ENCODE measurements at regions not wholly inside any gene's neighbourhood (a gene's known extent, or its start where the extent isn't known, plus 50 kb on each side); places are given as distances from the start of the nearest gene placed in this dataset.
"Not testable (repeated sequence)": the region's sequence is repeated elsewhere in the genome, so short reads cannot be mapped to it uniquely, and the experiment has no call there.

DNA sequence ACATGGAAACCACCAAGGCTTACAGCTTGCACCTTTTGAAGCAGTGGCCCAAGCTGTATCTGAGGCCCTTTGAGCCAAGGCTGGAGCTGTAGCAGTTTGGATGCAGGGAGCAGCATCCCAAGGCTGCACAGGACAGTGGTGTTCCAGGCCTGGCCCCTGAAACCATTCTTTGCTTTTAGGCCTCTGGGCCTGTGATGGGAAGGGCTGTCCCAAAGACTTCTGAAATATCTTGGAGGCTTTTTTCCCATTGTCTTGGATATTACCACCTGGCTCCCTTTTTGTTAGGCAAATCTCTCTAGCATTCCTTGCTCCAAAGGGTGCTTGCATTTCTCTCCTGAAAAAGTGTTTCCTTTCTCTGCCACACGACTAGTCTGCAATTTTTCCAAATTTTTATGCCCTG lies 302.8 kb upstream of the MDFIC2 start:
- DNase-seq (ENCODE audit: low spot score) (no peak), ATAC-seq (ENCODE audit: low FRiP score) (no peak)
- TF ChIP-seq, protein P1, sequence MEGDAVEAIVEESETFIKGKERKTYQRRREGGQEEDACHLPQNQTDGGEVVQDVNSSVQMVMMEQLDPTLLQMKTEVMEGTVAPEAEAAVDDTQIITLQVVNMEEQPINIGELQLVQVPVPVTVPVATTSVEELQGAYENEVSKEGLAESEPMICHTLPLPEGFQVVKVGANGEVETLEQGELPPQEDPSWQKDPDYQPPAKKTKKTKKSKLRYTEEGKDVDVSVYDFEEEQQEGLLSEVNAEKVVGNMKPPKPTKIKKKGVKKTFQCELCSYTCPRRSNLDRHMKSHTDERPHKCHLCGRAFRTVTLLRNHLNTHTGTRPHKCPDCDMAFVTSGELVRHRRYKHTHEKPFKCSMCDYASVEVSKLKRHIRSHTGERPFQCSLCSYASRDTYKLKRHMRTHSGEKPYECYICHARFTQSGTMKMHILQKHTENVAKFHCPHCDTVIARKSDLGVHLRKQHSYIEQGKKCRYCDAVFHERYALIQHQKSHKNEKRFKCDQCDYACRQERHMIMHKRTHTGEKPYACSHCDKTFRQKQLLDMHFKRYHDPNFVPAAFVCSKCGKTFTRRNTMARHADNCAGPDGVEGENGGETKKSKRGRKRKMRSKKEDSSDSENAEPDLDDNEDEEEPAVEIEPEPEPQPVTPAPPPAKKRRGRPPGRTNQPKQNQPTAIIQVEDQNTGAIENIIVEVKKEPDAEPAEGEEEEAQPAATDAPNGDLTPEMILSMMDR (IDR thresholded peaks at IDR 0.05): no peak

DNA sequence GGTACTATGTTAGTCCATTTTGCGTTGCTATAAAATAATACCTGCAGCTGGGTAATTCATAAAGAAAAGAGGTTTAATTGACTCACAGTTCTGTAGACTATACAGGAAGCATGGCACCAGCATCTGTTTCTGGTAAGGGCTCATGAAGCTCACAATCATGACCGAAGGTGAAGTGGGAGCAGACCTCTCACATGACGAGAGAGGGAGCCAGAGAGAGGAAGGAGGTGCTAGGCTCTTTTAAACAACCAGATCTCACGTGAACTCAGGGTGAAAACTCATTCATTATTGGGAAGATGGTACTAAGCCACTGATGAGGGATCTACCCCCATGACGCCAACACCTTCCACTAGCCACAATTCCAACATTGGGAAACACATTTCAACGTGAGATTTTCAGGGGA lies 301.7 kb upstream of the MDFIC2 start:
- ATAC-seq (ENCODE audit: low FRiP score) (no peak), DNase-seq (ENCODE audit: low spot score) (no peak)
- TF ChIP-seq, protein P1 (IDR thresholded peaks at IDR 0.05): no peak

DNA sequence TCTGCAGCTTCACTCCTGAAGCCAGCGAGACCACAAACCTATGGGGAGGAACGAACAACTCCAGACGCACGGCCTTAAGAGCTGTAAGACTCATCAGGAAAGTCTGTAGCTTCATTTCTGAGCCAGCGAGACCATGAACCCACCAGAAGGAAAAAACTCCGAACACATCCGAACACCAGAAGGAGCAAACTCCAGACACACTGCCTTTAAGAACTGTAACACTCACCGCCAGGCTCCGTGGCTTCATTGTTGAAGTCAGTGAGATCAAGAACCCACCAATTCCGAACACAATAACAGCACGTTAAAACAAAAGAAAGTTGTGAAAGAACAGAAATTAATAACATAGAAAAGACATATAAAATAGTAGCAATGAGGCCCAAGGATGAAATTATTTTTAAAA lies 300.5 kb upstream of the MDFIC2 start:
- ATAC-seq (ENCODE audit: low FRiP score) (no peak), DNase-seq (ENCODE audit: low spot score) (no peak)
- TF ChIP-seq, protein P1 (IDR thresholded peaks at IDR 0.05): no peak

DNA sequence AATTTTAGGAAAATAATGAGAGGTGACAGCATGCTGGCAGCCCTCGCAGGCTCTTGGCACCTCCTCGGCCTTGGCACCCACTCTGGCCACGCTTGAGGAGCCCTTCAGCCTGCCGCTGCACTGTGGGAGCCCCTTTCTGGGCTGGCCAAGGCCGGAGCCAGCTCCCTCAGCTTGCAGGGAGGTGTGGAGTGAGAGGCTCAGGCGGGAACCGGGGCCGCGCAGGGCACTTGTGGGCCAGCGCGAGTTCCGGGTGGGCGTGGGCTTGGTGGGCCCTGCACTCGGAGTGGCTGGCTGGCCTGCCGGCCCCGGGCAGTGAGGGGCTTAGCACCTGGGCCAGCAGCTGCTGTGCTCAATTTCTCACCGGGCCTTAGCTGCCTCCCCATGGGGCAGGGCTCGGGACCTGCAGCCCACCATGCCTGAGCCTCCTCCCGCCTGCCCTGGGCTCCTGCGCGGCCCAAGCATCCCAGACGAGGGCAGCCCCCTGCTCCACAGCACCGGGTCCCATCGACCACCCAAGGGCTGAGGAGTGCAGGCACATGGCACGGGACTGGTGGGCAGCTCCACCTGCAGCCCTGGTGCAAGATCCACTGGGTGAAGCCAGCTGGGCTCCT lies 299.3 kb upstream of the MDFIC2 start:
- ATAC-seq (ENCODE audit: low FRiP score); DNase-seq (ENCODE audit: low spot score): not testable (repeated sequence)

DNA sequence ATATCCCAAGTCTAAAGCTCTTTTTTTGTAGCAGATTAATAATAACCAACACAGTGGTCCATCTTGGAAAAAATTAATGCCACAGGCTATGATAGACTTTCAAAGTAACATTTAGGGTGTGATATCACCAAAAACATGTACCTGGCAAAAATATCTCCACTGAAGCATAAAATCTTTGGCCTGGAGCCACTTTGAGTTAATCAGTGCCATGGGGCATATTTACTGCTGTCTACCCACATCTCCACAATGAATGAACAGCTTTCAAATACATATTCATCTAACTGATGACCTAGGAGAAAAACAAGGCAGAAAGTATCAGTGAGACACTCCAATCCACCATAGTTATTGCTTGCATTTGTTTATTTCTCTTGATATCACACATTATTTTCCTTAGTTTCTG lies 296.0 kb upstream of the MDFIC2 start:
- no peak for DNase-seq (ENCODE audit: low spot score)
- TF ChIP-seq, protein P1 (IDR thresholded peaks at IDR 0.05): no peak
- no peak for ATAC-seq (ENCODE audit: low FRiP score)

DNA sequence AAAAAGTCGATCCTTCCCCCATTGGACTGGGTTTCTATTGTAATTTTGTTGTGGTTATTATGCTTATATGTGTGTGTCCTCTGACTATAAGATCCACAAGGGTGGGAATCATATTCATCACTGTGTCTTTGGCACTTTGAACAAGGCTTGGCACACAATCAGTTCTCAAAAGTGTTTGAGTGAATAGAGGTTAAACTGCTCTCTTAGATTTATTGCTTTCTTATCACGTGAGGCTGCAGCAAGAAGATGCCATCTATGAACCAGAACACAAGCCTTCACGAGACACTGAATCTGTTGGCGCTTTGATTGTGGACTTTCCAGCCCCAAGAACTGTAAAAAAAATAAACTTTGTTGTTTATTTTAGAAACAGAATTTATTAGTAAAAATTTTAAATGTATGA lies 295.0 kb upstream of the MDFIC2 start:
- no peak for ATAC-seq (ENCODE audit: low FRiP score)
- DNase-seq (ENCODE audit: low spot score): no peak

DNA sequence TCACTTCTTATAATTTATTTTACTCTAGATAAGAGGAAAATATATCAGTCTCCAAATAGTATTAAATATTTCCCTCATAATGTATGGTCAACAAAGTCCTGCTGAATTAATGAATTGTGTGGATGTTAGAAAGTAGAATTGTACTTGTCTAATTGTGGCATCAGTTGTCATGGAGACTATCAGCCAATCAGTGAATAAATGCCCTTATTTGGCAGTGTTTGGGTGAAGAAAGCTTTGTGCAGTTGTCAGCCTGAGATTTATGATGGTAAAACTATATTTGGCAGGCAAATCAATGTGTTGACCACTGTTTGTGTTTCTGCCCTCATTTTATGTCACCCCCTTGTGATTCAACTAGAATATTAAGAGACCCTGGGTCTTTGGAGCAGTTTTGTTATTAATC lies 293.6 kb upstream of the MDFIC2 start:
- no peak for DNase-seq (ENCODE audit: low spot score)
- no peak for ATAC-seq (ENCODE audit: low FRiP score)
- TF ChIP-seq, protein P1 (IDR thresholded peaks at IDR 0.05): no peak

More for the DNA sequence above, 295.0 kb upstream of the MDFIC2 start:
- TF ChIP-seq, protein P1 (IDR thresholded peaks at IDR 0.05): no peak

Data from omental fat pad (tissue), 3 donors.